ENCODE measurements at regions not wholly inside any gene's neighbourhood (a gene's known extent, or its start where the extent isn't known, plus 50 kb on each side); places are given as distances from the start of the nearest gene placed in this dataset.

GRCh38 chr6:78222226-78222625, 569.4 kb downstream of the MEI4 start:
- no peaks in the 10 kb centered on the region for H3K9me2 ChIP-seq (ENCODE audit: insufficient read depth)
- no peaks in the 10 kb centered on the region for H3K4me1 ChIP-seq (ENCODE audit: control insufficient read depth in 1 of 2, insufficient read depth in 2 of 2, low read length in 2 of 2)
- H3K4me3 ChIP-seq (replicated peaks in 1 of 2; ENCODE audit: low read depth in 1 of 2, low read length in 2 of 2) = no peak overlapping the region
- no peaks in the 10 kb centered on the region for H4K20me1 ChIP-seq (ENCODE audit: insufficient read depth)
- H3K79me2 ChIP-seq (ENCODE audit: insufficient read depth, low read length) = no peaks in the 10 kb centered on the region
- no peaks in the 10 kb centered on the region for H3K9me3 ChIP-seq (ENCODE audit: control insufficient read depth in 1 of 2, insufficient read depth in 1 of 2, low read depth in 1 of 2, low read length in 2 of 2)
- no peak overlapping the region for H3K9ac ChIP-seq (ENCODE audit: low read length)
- CTCF ChIA-PET = no interaction called here
- no TSS peak for BruUV-seq (replicated peaks)
- no peak overlapping the region for H3K27ac ChIP-seq (ENCODE audit: low read depth, low read length)
- DNase-seq (ENCODE audit: low read depth, low spot score) (no peak), ATAC-seq (no peak)
- no peak for TF ChIP-seq POLR2AphosphoS5 (IDR thresholded peaks at IDR 0.05; ENCODE audit: low read depth, low read length)
- no peak for TF ChIP-seq REST (IDR thresholded peaks at IDR 0.05; ENCODE audit: low read depth)
- no peak for TF ChIP-seq FOSL1 (IDR thresholded peaks at IDR 0.05; ENCODE audit: low read depth)
- TF ChIP-seq ATF3 (IDR thresholded peaks at IDR 0.05) = no peak
- TF ChIP-seq SIN3A (IDR thresholded peaks at IDR 0.05; ENCODE audit: low read depth) = no peak
- no peak for TF ChIP-seq CTCF (IDR thresholded peaks at IDR 0.05 in 2 of 3, conservative IDR thresholded peaks at IDR 0.05 in 1 of 3; ENCODE audit: borderline replicate concordance in 1 of 3, insufficient read depth in 1 of 3, low read depth in 2 of 3, low read length in 2 of 3)
- TF ChIP-seq ZFX (IDR thresholded peaks at IDR 0.05) = no peak
- TF ChIP-seq POLR2A (IDR thresholded peaks at IDR 0.05; ENCODE audit: borderline replicate concordance, extremely low read depth, insufficient read depth, insufficient read length) = no peak
- no peak for TF ChIP-seq ZBTB33 (IDR thresholded peaks at IDR 0.05; ENCODE audit: extremely low read depth, insufficient replicate concordance, low read length)
- RAD21 ChIA-PET (ENCODE audit: low non-redundant PET in 1 of 2, low total read pairs in 2 of 2, uncharacterized antibody in 2 of 2, unreplicated experiment in 2 of 2) = no interaction called here
- no peak overlapping the region for H2AFZ ChIP-seq (ENCODE audit: low read depth, low read length, poor library complexity, severe bottlenecking)
- H3K27me3 ChIP-seq (ENCODE audit: insufficient read depth, low read length) = no peaks in the 10 kb centered on the region
- intact Hi-C loops (cut with micrococcal nuclease) = no loop called here
- POLR2A ChIA-PET = no interaction called here
- H3K36me3 ChIP-seq (ENCODE audit: control insufficient read depth in 1 of 2, insufficient read depth in 2 of 2, low read length in 2 of 2) = no peaks in the 10 kb centered on the region
- H3K4me2 ChIP-seq (ENCODE audit: low read length) = no peak overlapping the region
